Central memory CD8-positive, alpha-beta T cell (primary cell): ENCODE measurements at regions not wholly inside any gene's neighbourhood (a gene's known extent, or its start where the extent isn't known, plus 50 kb on each side); places are given as distances from the start of the nearest gene placed in this dataset.
"Not testable (repeated sequence)": the region's sequence is repeated elsewhere in the genome, so short reads cannot be mapped to it uniquely, and the experiment has no call there.

ENCODE experiments used
- ATAC-seq: fragments of 150-1000 bp; cut with Tn5 transposase; replicated peaks from 2 replicates; pipeline ENCODE4 v1.10.0; 2022; ENCODE audit warnings: mild to moderate bottlenecking, moderate FRiP score, moderate number of reproducible peaks; ENCODE audit not compliant: poor library complexity, severe bottlenecking; ENCODE audit errors: extremely low read depth
- DNase-seq, 2 donors: peaks; one replicate each; pipeline ENCODE4 v3.0.0; 2021; ENCODE audit warnings: low spot score in 2 of 2
- H3K27ac Mint-ChIP-seq: one replicate; pipeline ENCODE4 v1.8.0; 2022; ENCODE audit warnings: low read depth, mild to moderate bottlenecking, moderate library complexity, mixed read lengths
- H3K27me3 Mint-ChIP-seq: one replicate; pipeline ENCODE4 v1.8.0; 2022; ENCODE audit warnings: mixed read lengths
- H3K36me3 Mint-ChIP-seq: one replicate; pipeline ENCODE4 v1.8.0; 2022; ENCODE audit warnings: mild to moderate bottlenecking, moderate library complexity, mixed read lengths; ENCODE audit not compliant: insufficient read depth
- H3K4me1 Mint-ChIP-seq: one replicate; pipeline ENCODE4 v1.8.0; 2022; ENCODE audit warnings: mixed read lengths
- H3K4me3 Mint-ChIP-seq: one replicate; pipeline ENCODE4 v1.8.0; 2022; ENCODE audit warnings: mild to moderate bottlenecking, moderate library complexity, mixed read lengths
- H3K9me3 Mint-ChIP-seq: one replicate; pipeline ENCODE4 v1.8.0; 2022; ENCODE audit warnings: mixed read lengths

- Mint-ChIP-seq H3K27ac (no peak overlapping the region), H3K9me3 (peaks cover 5% of the 10 kb centered on the region), H3K27me3 (no peaks in the 10 kb centered on the region), H3K36me3 (no peaks in the 10 kb centered on the region), H3K4me3 (no peak overlapping the region), H3K4me1 (no peaks in the 10 kb centered on the region)
- ATAC-seq: no peak
- no peak for DNase-seq
These were observed 237.4 kb upstream of the PPP1R3A start for GRCh38 chr7:114156178-114156577.

- Mint-ChIP-seq H3K27ac (no peak overlapping the region), H3K36me3 (no peaks in the 10 kb centered on the region), H3K4me3 (no peak overlapping the region), H3K9me3 (peaks cover 5% of the 10 kb centered on the region), H3K27me3 (no peaks in the 10 kb centered on the region), H3K4me1 (no peaks in the 10 kb centered on the region)
- ATAC-seq (no peak), DNase-seq (no peak)
These were observed 236.6 kb upstream of the PPP1R3A start for GRCh38 chr7:114155116-114156110.

- DNase-seq (no peak), ATAC-seq (no peak)
- Mint-ChIP-seq H3K27ac (no peak overlapping the region), H3K4me3 (no peak overlapping the region), H3K27me3 (no peaks in the 10 kb centered on the region), H3K9me3 (peaks cover under 1% of the 10 kb centered on the region), H3K36me3 (no peaks in the 10 kb centered on the region), H3K4me1 (no peaks in the 10 kb centered on the region)
These were observed 234.9 kb upstream of the PPP1R3A start for GRCh38 chr7:114153700-114154099.

GRCh38 chr7:114152314-114152938 lies 233.6 kb upstream of the PPP1R3A start:
- H3K27me3 Mint-ChIP-seq: no peaks in the 10 kb centered on the region
- H3K27ac Mint-ChIP-seq: no peak overlapping the region
- no peak for DNase-seq

GRCh38 chr7:114151777-114152176 lies 233.0 kb upstream of the PPP1R3A start:
- DNase-seq (no peak), ATAC-seq (no peak)
- no peak overlapping the region for H3K4me3 Mint-ChIP-seq

More at GRCh38 chr7:114152314-114152938, 233.6 kb upstream of the PPP1R3A start:
- no peak overlapping the region for H3K4me3 Mint-ChIP-seq
- no peaks in the 10 kb centered on the region for H3K36me3 Mint-ChIP-seq
- ATAC-seq: no peak
- H3K9me3 Mint-ChIP-seq: no peaks in the 10 kb centered on the region
- H3K4me1 Mint-ChIP-seq: no peaks in the 10 kb centered on the region

GRCh38 chr7:114150689-114151088 lies 231.9 kb upstream of the PPP1R3A start:
- no peaks in the 10 kb centered on the region for H3K4me1 Mint-ChIP-seq
- H3K4me3 Mint-ChIP-seq: no peak overlapping the region
- no peak overlapping the region for H3K27ac Mint-ChIP-seq
- H3K27me3 Mint-ChIP-seq: no peaks in the 10 kb centered on the region
- DNase-seq (no peak), ATAC-seq (no peak)
- H3K36me3 Mint-ChIP-seq: no peaks in the 10 kb centered on the region
- no peaks in the 10 kb centered on the region for H3K9me3 Mint-ChIP-seq

More at GRCh38 chr7:114151777-114152176, 233.0 kb upstream of the PPP1R3A start:
- H3K36me3 Mint-ChIP-seq: no peaks in the 10 kb centered on the region
- H3K4me1 Mint-ChIP-seq: no peaks in the 10 kb centered on the region
- no peaks in the 10 kb centered on the region for H3K27me3 Mint-ChIP-seq
- no peak overlapping the region for H3K27ac Mint-ChIP-seq
- H3K9me3 Mint-ChIP-seq: no peaks in the 10 kb centered on the region

- Mint-ChIP-seq H3K4me3 (no peak overlapping the region), H3K9me3 (no peaks in the 10 kb centered on the region), H3K4me1 (no peaks in the 10 kb centered on the region), H3K27ac (no peak overlapping the region), H3K27me3 (no peaks in the 10 kb centered on the region), H3K36me3 (no peaks in the 10 kb centered on the region)
- ATAC-seq: no peak
- DNase-seq: no peak
These were observed 230.0 kb upstream of the PPP1R3A start for GRCh38 chr7:114148779-114149178.

- H3K36me3 Mint-ChIP-seq: no peaks in the 10 kb centered on the region
- no peak overlapping the region for H3K4me3 Mint-ChIP-seq
These were observed 222.6 kb upstream of the PPP1R3A start for GRCh38 chr7:114141415-114141814.

GRCh38 chr7:114140561-114140960 lies 221.8 kb upstream of the PPP1R3A start:
- no peaks in the 10 kb centered on the region for H3K36me3 Mint-ChIP-seq

More at GRCh38 chr7:114141415-114141814, 222.6 kb upstream of the PPP1R3A start:
- DNase-seq (no peak), ATAC-seq (no peak)
- Mint-ChIP-seq H3K27ac (no peak overlapping the region), H3K4me1 (no peaks in the 10 kb centered on the region), H3K9me3 (no peaks in the 10 kb centered on the region), H3K27me3 (no peaks in the 10 kb centered on the region)

GRCh38 chr7:114139690-114140089 lies 220.9 kb upstream of the PPP1R3A start:
- ATAC-seq, H3K4me3 Mint-ChIP-seq: not testable (repeated sequence)

More at GRCh38 chr7:114140561-114140960, 221.8 kb upstream of the PPP1R3A start:
- DNase-seq (no peak), ATAC-seq (no peak)
- Mint-ChIP-seq H3K4me1 (no peaks in the 10 kb centered on the region), H3K27ac (no peak overlapping the region), H3K9me3 (no peaks in the 10 kb centered on the region), H3K27me3 (no peaks in the 10 kb centered on the region), H3K4me3 (no peak overlapping the region)

GRCh38 chr7:114138587-114138986 lies 219.8 kb upstream of the PPP1R3A start:
- no peak for DNase-seq
- H3K36me3 Mint-ChIP-seq: no peaks in the 10 kb centered on the region
- H3K27me3 Mint-ChIP-seq: no peaks in the 10 kb centered on the region
- no peak for ATAC-seq
- no peak overlapping the region for H3K4me3 Mint-ChIP-seq
- no peaks in the 10 kb centered on the region for H3K4me1 Mint-ChIP-seq
- H3K9me3 Mint-ChIP-seq: no peaks in the 10 kb centered on the region
- no peak overlapping the region for H3K27ac Mint-ChIP-seq

More at GRCh38 chr7:114139690-114140089, 220.9 kb upstream of the PPP1R3A start:
- not testable (repeated sequence) for H3K4me1 Mint-ChIP-seq, H3K27ac Mint-ChIP-seq, DNase-seq, H3K36me3 Mint-ChIP-seq, H3K27me3 Mint-ChIP-seq, H3K9me3 Mint-ChIP-seq

GRCh38 chr7:114133717-114134116 lies 214.9 kb upstream of the PPP1R3A start:
- no peaks in the 10 kb centered on the region for H3K27me3 Mint-ChIP-seq
- ATAC-seq (no peak), DNase-seq (no peak)
- H3K27ac Mint-ChIP-seq: no peak overlapping the region
- no peaks in the 10 kb centered on the region for H3K4me1 Mint-ChIP-seq
- H3K9me3 Mint-ChIP-seq: peaks cover 4% of the 10 kb centered on the region
- no peaks in the 10 kb centered on the region for H3K36me3 Mint-ChIP-seq
- H3K4me3 Mint-ChIP-seq: no peak overlapping the region

GRCh38 chr7:114130866-114131265 lies 212.1 kb upstream of the PPP1R3A start:
- Mint-ChIP-seq H3K27ac (no peak overlapping the region), H3K27me3 (no peaks in the 10 kb centered on the region), H3K9me3 (peaks cover 10% of the 10 kb centered on the region), H3K4me1 (no peaks in the 10 kb centered on the region), H3K4me3 (no peak overlapping the region), H3K36me3 (no peaks in the 10 kb centered on the region)
- ATAC-seq (no peak), DNase-seq (no peak)
